ENCODE measurements at regions not wholly inside any gene's neighbourhood (a gene's known extent, or its start where the extent isn't known, plus 50 kb on each side); places are given as distances from the start of the nearest gene placed in this dataset.

GRCh38 chr2:8216397-8216796 lies 465.5 kb upstream of the ID2 start:
- H3K4me2 ChIP-seq (ENCODE audit: insufficient read depth, low read length, poor library complexity, severe bottlenecking), result no peak overlapping the region
- H3K27ac ChIP-seq (replicated peaks; ENCODE audit: low read length), result no peak overlapping the region
- H3K23ac ChIP-seq (ENCODE audit: low read depth, low read length, poor library complexity), result no peak overlapping the region
- no peak overlapping the region for H3K4ac ChIP-seq (ENCODE audit: low read length)
- no peak overlapping the region for H4K91ac ChIP-seq (ENCODE audit: low read depth, low read length, poor library complexity)
- H3K27me3 ChIP-seq (ENCODE audit: control insufficient read depth in 3 of 3, insufficient read depth in 3 of 3, low read depth in 1 of 3, low read length in 3 of 3), result no peaks in the 10 kb centered on the region
- H2BK5ac ChIP-seq (ENCODE audit: low read length), result no peak overlapping the region
- H3K4me1 ChIP-seq (ENCODE audit: control insufficient read depth in 2 of 2, insufficient read depth in 1 of 2, low read depth in 1 of 2, low read length in 2 of 2), result peaks cover 18 to 24% of the 10 kb centered on the region in 2 donors
- H4K8ac ChIP-seq (ENCODE audit: low read depth, low read length), result no peak overlapping the region
- H2AK5ac ChIP-seq (ENCODE audit: low read depth, low read length), result no peak overlapping the region
- no peak overlapping the region for H3K18ac ChIP-seq (ENCODE audit: low read length)
- no peak overlapping the region for H2BK12ac ChIP-seq (ENCODE audit: low read length)
- no peaks in the 10 kb centered on the region for H3K36me3 ChIP-seq (replicated peaks in 1 of 2; ENCODE audit: control insufficient read depth in 2 of 2, insufficient read depth in 2 of 2, low read length in 2 of 2)
- no peak overlapping the region for H3K9ac ChIP-seq (ENCODE audit: low read depth, low read length, poor library complexity)
- H3K9me3 ChIP-seq (replicated peaks in 1 of 2; ENCODE audit: control insufficient read depth in 2 of 2, insufficient read depth in 1 of 2, low read depth in 1 of 2, low read length in 2 of 2), result no peaks in the 10 kb centered on the region
- no peak overlapping the region for H3K14ac ChIP-seq (ENCODE audit: low read length)
- H2AFZ ChIP-seq (ENCODE audit: low read length), result no peak overlapping the region
- H3K4me3 ChIP-seq (ENCODE audit: low read length in 2 of 2), result no peak overlapping the region
- H3K79me1 ChIP-seq (ENCODE audit: low read depth, low read length), result no peaks in the 10 kb centered on the region
- no CpG with 5 or more reads among the region's 1 CpG for WGBS, 2 donors (ENCODE audit: extremely low coverage in 2 of 2, insufficient read length in 2 of 2, insufficient replicate concordance in 1 of 2)
- H2BK120ac ChIP-seq (ENCODE audit: low read depth, low read length), result no peak overlapping the region
- H2BK15ac ChIP-seq (ENCODE audit: low read length), result no peak overlapping the region
- no peak for DNase-seq (ENCODE audit: low spot score)

GRCh38 chr2:8217468-8218030 lies 464.3 kb upstream of the ID2 start:
- H2BK120ac ChIP-seq (ENCODE audit: low read depth, low read length), result no peak overlapping the region
- no peak overlapping the region for H3K4me2 ChIP-seq (ENCODE audit: insufficient read depth, low read length, poor library complexity, severe bottlenecking)
- DNase-seq (ENCODE audit: low spot score), result peak; percentile 84
- H3K36me3 ChIP-seq (replicated peaks in 1 of 2; ENCODE audit: control insufficient read depth in 2 of 2, insufficient read depth in 2 of 2, low read length in 2 of 2), result no peaks in the 10 kb centered on the region
- peak overlapping the region; percentile 45 for H3K4ac ChIP-seq (ENCODE audit: low read length)
- H3K79me1 ChIP-seq (ENCODE audit: low read depth, low read length), result no peaks in the 10 kb centered on the region
- no peaks in the 10 kb centered on the region for H3K9me3 ChIP-seq (replicated peaks in 1 of 2; ENCODE audit: control insufficient read depth in 2 of 2, insufficient read depth in 1 of 2, low read depth in 1 of 2, low read length in 2 of 2)
- H2BK15ac ChIP-seq (ENCODE audit: low read length), result no peak overlapping the region
- H3K27me3 ChIP-seq (ENCODE audit: control insufficient read depth in 3 of 3, insufficient read depth in 3 of 3, low read depth in 1 of 3, low read length in 3 of 3), result no peaks in the 10 kb centered on the region
- H2BK12ac ChIP-seq (ENCODE audit: low read length), result no peak overlapping the region
- H2AK5ac ChIP-seq (ENCODE audit: low read depth, low read length), result no peak overlapping the region
- peak overlapping the region; percentile 44 for H2AFZ ChIP-seq (ENCODE audit: low read length)
- H2BK5ac ChIP-seq (ENCODE audit: low read length), result peak overlapping the region; percentile 82
- peaks cover 18 to 24% of the 10 kb centered on the region in 2 donors for H3K4me1 ChIP-seq (ENCODE audit: control insufficient read depth in 2 of 2, insufficient read depth in 1 of 2, low read depth in 1 of 2, low read length in 2 of 2)
- peak overlapping the region; percentile 75 for H4K91ac ChIP-seq (ENCODE audit: low read depth, low read length, poor library complexity)
- peak overlapping the region; percentile 75 for H3K18ac ChIP-seq (ENCODE audit: low read length)
- no peak overlapping the region for H4K8ac ChIP-seq (ENCODE audit: low read depth, low read length)
- no CpG with 5 or more reads among the region's 9 CpGs for WGBS, 2 donors (ENCODE audit: extremely low coverage in 2 of 2, insufficient read length in 2 of 2, insufficient replicate concordance in 1 of 2)
- H3K14ac ChIP-seq (ENCODE audit: low read length), result no peak overlapping the region
- no peak overlapping the region for H3K4me3 ChIP-seq (ENCODE audit: low read length in 2 of 2)
- peak overlapping the region; percentile 93 for H3K27ac ChIP-seq (replicated peaks; ENCODE audit: low read length)
- H3K23ac ChIP-seq (ENCODE audit: low read depth, low read length, poor library complexity), result no peak overlapping the region
- H3K9ac ChIP-seq (ENCODE audit: low read depth, low read length, poor library complexity), result no peak overlapping the region

GRCh38 chr2:8219096-8219495 lies 462.8 kb upstream of the ID2 start:
- Histone ChIP-seq H3K23ac (ENCODE audit: low read depth, low read length, poor library complexity) (no peak overlapping the region), H3K36me3 (replicated peaks in 1 of 2; ENCODE audit: control insufficient read depth in 2 of 2, insufficient read depth in 2 of 2, low read length in 2 of 2) (no peaks in the 10 kb centered on the region), H3K4ac (ENCODE audit: low read length) (no peak overlapping the region), H4K91ac (ENCODE audit: low read depth, low read length, poor library complexity) (no peak overlapping the region), H3K18ac (ENCODE audit: low read length) (peak overlapping the region; percentile 86), H3K4me1 (ENCODE audit: control insufficient read depth in 2 of 2, insufficient read depth in 1 of 2, low read depth in 1 of 2, low read length in 2 of 2) (peaks cover 24 to 26% of the 10 kb centered on the region in 2 donors), H2BK12ac (ENCODE audit: low read length) (peak overlapping the region; percentile 63), H2BK15ac (ENCODE audit: low read length) (no peak overlapping the region), H3K9me3 (replicated peaks in 1 of 2; ENCODE audit: control insufficient read depth in 2 of 2, insufficient read depth in 1 of 2, low read depth in 1 of 2, low read length in 2 of 2) (no peaks in the 10 kb centered on the region), H3K27ac (replicated peaks; ENCODE audit: low read length) (peak overlapping the region; percentile 78), H3K79me1 (ENCODE audit: low read depth, low read length) (no peaks in the 10 kb centered on the region), H2BK5ac (ENCODE audit: low read length) (peak overlapping the region; percentile 62), H2AFZ (ENCODE audit: low read length) (no peak overlapping the region), H3K9ac (ENCODE audit: low read depth, low read length, poor library complexity) (no peak overlapping the region), H3K4me2 (ENCODE audit: insufficient read depth, low read length, poor library complexity, severe bottlenecking) (no peak overlapping the region), H2BK120ac (ENCODE audit: low read depth, low read length) (peak overlapping the region; percentile 89), H2AK5ac (ENCODE audit: low read depth, low read length) (peak overlapping the region; percentile 56), H3K14ac (ENCODE audit: low read length) (no peak overlapping the region), H3K4me3 (ENCODE audit: low read length in 2 of 2) (no peak overlapping the region), H3K27me3 (ENCODE audit: control insufficient read depth in 3 of 3, insufficient read depth in 3 of 3, low read depth in 1 of 3, low read length in 3 of 3) (no peaks in the 10 kb centered on the region), H4K8ac (ENCODE audit: low read depth, low read length) (no peak overlapping the region)
- DNase-seq (ENCODE audit: low spot score), result no peak
- WGBS, 2 donors (ENCODE audit: extremely low coverage in 2 of 2, insufficient read length in 2 of 2, insufficient replicate concordance in 1 of 2), result no CpG with 5 or more reads among the region's 8 CpGs

- WGBS, 2 donors (ENCODE audit: extremely low coverage in 2 of 2, insufficient read length in 2 of 2, insufficient replicate concordance in 1 of 2), result no CpG with 5 or more reads among the region's 22 CpGs
- no peak overlapping the region for H2AFZ ChIP-seq (ENCODE audit: low read length)
Observed at GRCh38 chr2:8219631-8220355, 462.1 kb upstream of the ID2 start.

More at GRCh38 chr2:8219631-8220355, 462.1 kb upstream of the ID2 start:
- no peak for DNase-seq (ENCODE audit: low spot score)
- Histone ChIP-seq H4K8ac (ENCODE audit: low read depth, low read length) (no peak overlapping the region), H2BK12ac (ENCODE audit: low read length) (peak overlapping the region; percentile 93), H3K4me2 (ENCODE audit: insufficient read depth, low read length, poor library complexity, severe bottlenecking) (no peak overlapping the region), H3K23ac (ENCODE audit: low read depth, low read length, poor library complexity) (no peak overlapping the region), H3K9me3 (replicated peaks in 1 of 2; ENCODE audit: control insufficient read depth in 2 of 2, insufficient read depth in 1 of 2, low read depth in 1 of 2, low read length in 2 of 2) (no peaks in the 10 kb centered on the region), H3K36me3 (replicated peaks in 1 of 2; ENCODE audit: control insufficient read depth in 2 of 2, insufficient read depth in 2 of 2, low read length in 2 of 2) (no peaks in the 10 kb centered on the region), H3K79me1 (ENCODE audit: low read depth, low read length) (no peaks in the 10 kb centered on the region), H3K27ac (replicated peaks; ENCODE audit: low read length) (no peak overlapping the region), H3K27me3 (ENCODE audit: control insufficient read depth in 3 of 3, insufficient read depth in 3 of 3, low read depth in 1 of 3, low read length in 3 of 3) (no peaks in the 10 kb centered on the region), H3K9ac (ENCODE audit: low read depth, low read length, poor library complexity) (no peak overlapping the region), H2BK120ac (ENCODE audit: low read depth, low read length) (peak overlapping the region; percentile 89), H2BK5ac (ENCODE audit: low read length) (peak overlapping the region; percentile 62), H4K91ac (ENCODE audit: low read depth, low read length, poor library complexity) (peak overlapping the region; percentile 74), H3K4me1 (ENCODE audit: control insufficient read depth in 2 of 2, insufficient read depth in 1 of 2, low read depth in 1 of 2, low read length in 2 of 2) (peaks cover 24 to 26% of the 10 kb centered on the region in 2 donors), H3K14ac (ENCODE audit: low read length) (peak overlapping the region; percentile 71), H3K4ac (ENCODE audit: low read length) (peak overlapping the region; percentile 96), H3K4me3 (ENCODE audit: low read length in 2 of 2) (no peak overlapping the region), H2AK5ac (ENCODE audit: low read depth, low read length) (peak overlapping the region; percentile 77), H3K18ac (ENCODE audit: low read length) (peak overlapping the region; percentile 98), H2BK15ac (ENCODE audit: low read length) (peak overlapping the region; percentile 92)

Data from neuronal stem cell (in vitro differentiated cells).